MM.1S (cell line): ENCODE measurements at regions not wholly inside any gene's neighbourhood (a gene's known extent, or its start where the extent isn't known, plus 50 kb on each side); places are given as distances from the start of the nearest gene placed in this dataset.

Experiments used
- DNase-seq: peaks from one replicate; pipeline ENCODE4 v3.0.0-alpha.2; 2015
- H2AFZ ChIP-seq: fragments of 300-600 bp; sonication (generic); 2 replicates; pipeline ENCODE4 v1.6.0; 2016; ENCODE audit warnings: antibody characterized with exemption, low read length
- H3F3A ChIP-seq: fragments of 300-600 bp; sonication (generic); 2 replicates; pipeline ENCODE4 v1.6.1; 2016; ENCODE audit warnings: mild to moderate bottlenecking, antibody characterized with exemption, low read length, moderate library complexity, mixed read lengths; ENCODE audit not compliant: insufficient read depth
- H3K27ac ChIP-seq: fragments of 300-600 bp; sonication (generic); 2 replicates; pipeline ENCODE4 v1.5.1; 2016; ENCODE audit warnings: mild to moderate bottlenecking, low read length
- H3K27me3 ChIP-seq: fragments of 300-600 bp; sonication (generic); replicated peaks from 2 replicates; pipeline ENCODE4 v1.6.0; 2016; ENCODE audit warnings: low read length; ENCODE audit not compliant: insufficient read depth
- H3K36me3 ChIP-seq: fragments of 300-600 bp; sonication (generic); replicated peaks from 2 replicates; pipeline ENCODE4 v1.6.1; 2016; ENCODE audit warnings: mild to moderate bottlenecking, low read length, mixed read lengths; ENCODE audit not compliant: insufficient read depth
- H3K4me1 ChIP-seq: fragments of 300-600 bp; sonication (generic); 2 replicates; pipeline ENCODE4 v1.6.1; 2016; ENCODE audit warnings: low read length, mixed read lengths
- H3K4me2 ChIP-seq: fragments of 300-600 bp; sonication (generic); 2 replicates; pipeline ENCODE4 v1.6.0; 2016; ENCODE audit warnings: low read depth, low read length
- H3K4me3 ChIP-seq: fragments of 300-600 bp; sonication (generic); 2 replicates; pipeline ENCODE4 v1.5.1; 2016; ENCODE audit warnings: low read length, mixed read lengths
- H3K79me2 ChIP-seq: fragments of 300-600 bp; sonication (generic); 2 replicates; pipeline ENCODE4 v1.6.1; 2016; ENCODE audit warnings: mixed run types, low read length, mixed read lengths
- H3K9ac ChIP-seq: fragments of 300-600 bp; sonication (generic); 2 replicates; pipeline ENCODE4 v1.6.1; 2016; ENCODE audit warnings: low read length, mixed read lengths
- H3K9me2 ChIP-seq: fragments of 300-600 bp; sonication (generic); replicated peaks from 2 replicates; pipeline ENCODE4 v1.6.1; 2016; ENCODE audit warnings: mild to moderate bottlenecking, low read length, mixed read lengths; ENCODE audit not compliant: insufficient read depth
- H3K9me3 ChIP-seq: fragments of 300-600 bp; sonication (generic); replicated peaks from 2 replicates; pipeline ENCODE4 v1.6.1; 2016; ENCODE audit warnings: mild to moderate bottlenecking, low read length, mixed read lengths; ENCODE audit not compliant: insufficient read depth
- H4K20me1 ChIP-seq: fragments of 300-600 bp; sonication (generic); 2 replicates; pipeline ENCODE4 v1.6.1; 2016; ENCODE audit warnings: mild to moderate bottlenecking, low read length, moderate library complexity, mixed read lengths; ENCODE audit not compliant: insufficient read depth
- CTCF ChIP-seq: fragments of 300-600 bp; sonication (generic); IDR thresholded peaks from 2 replicates; pipeline ENCODE4 v1.5.1; 2016; ENCODE audit warnings: antibody characterized with exemption, low read length, mixed read lengths
- EZH2 ChIP-seq: fragments of 300-600 bp; sonication (generic); optimal IDR thresholded peaks from 2 replicates; pipeline ENCODE3; 2017; ENCODE audit warnings: low read depth, mild to moderate bottlenecking, antibody characterized with exemption, low read length, mixed read lengths
- EZH2phosphoT487 ChIP-seq: fragments of 300-600 bp; sonication (generic); IDR thresholded peaks from 2 replicates; pipeline ENCODE4 v1.6.1; 2018; ENCODE audit warnings: antibody characterized with exemption, low read length

GRCh38 chr10:124339119-124340032 is 79.3 kb downstream of the OAT start:
- no peaks in the 10 kb centered on the region for H3K79me2 ChIP-seq
- TF ChIP-seq EZH2phosphoT487 (no peak), EZH2 (no peak), CTCF (no peak)
- no peak overlapping the region for H3K4me3 ChIP-seq
- no peak overlapping the region for H3K9ac ChIP-seq
- no peak overlapping the region for H2AFZ ChIP-seq
- no peaks in the 10 kb centered on the region for H3K9me3 ChIP-seq
- H3K36me3 ChIP-seq, result no peaks in the 10 kb centered on the region
- H3K27me3 ChIP-seq, result no peaks in the 10 kb centered on the region
- no peak for DNase-seq
- H3K4me1 ChIP-seq, result no peaks in the 10 kb centered on the region
- H3K9me2 ChIP-seq, result no peaks in the 10 kb centered on the region
- H3F3A ChIP-seq, result no peaks in the 10 kb centered on the region
- H3K4me2 ChIP-seq, result no peak overlapping the region
- H3K27ac ChIP-seq, result no peak overlapping the region
- no peaks in the 10 kb centered on the region for H4K20me1 ChIP-seq

- Histone ChIP-seq H3K79me2 (no peaks in the 10 kb centered on the region), H3K9me2 (no peaks in the 10 kb centered on the region), H3K27me3 (no peaks in the 10 kb centered on the region), H3K4me1 (no peaks in the 10 kb centered on the region), H3K9ac (no peak overlapping the region), H3K36me3 (no peaks in the 10 kb centered on the region), H2AFZ (no peak overlapping the region), H4K20me1 (no peaks in the 10 kb centered on the region), H3F3A (no peaks in the 10 kb centered on the region), H3K4me2 (no peak overlapping the region), H3K4me3 (no peak overlapping the region), H3K27ac (no peak overlapping the region), H3K9me3 (no peaks in the 10 kb centered on the region)
- TF ChIP-seq EZH2phosphoT487, result no peak
- TF ChIP-seq EZH2, result no peak
- no peak for TF ChIP-seq CTCF
- DNase-seq, result no peak
Observed at GRCh38 chr10:124338276-124338925, 80.3 kb downstream of the OAT start.

- no peak for TF ChIP-seq EZH2phosphoT487
- no peak for TF ChIP-seq CTCF
- TF ChIP-seq EZH2, result no peak
- H3K27ac ChIP-seq, result no peak overlapping the region
- H3K27me3 ChIP-seq, result no peaks in the 10 kb centered on the region
- no peak overlapping the region for H3K4me3 ChIP-seq
- no peak overlapping the region for H2AFZ ChIP-seq
- H3F3A ChIP-seq, result no peaks in the 10 kb centered on the region
- no peak overlapping the region for H3K4me2 ChIP-seq
- DNase-seq, result no peak
- no peaks in the 10 kb centered on the region for H3K4me1 ChIP-seq
- no peaks in the 10 kb centered on the region for H3K9me2 ChIP-seq
- no peaks in the 10 kb centered on the region for H3K36me3 ChIP-seq
- H4K20me1 ChIP-seq, result no peaks in the 10 kb centered on the region
- H3K9me3 ChIP-seq, result no peaks in the 10 kb centered on the region
- no peaks in the 10 kb centered on the region for H3K79me2 ChIP-seq
- H3K9ac ChIP-seq, result no peak overlapping the region
Observed at GRCh38 chr10:124336186-124336585, 82.5 kb downstream of the OAT start.
